SU-DHL-6 (cell line): ENCODE measurements at regions not wholly inside any gene's neighbourhood (a gene's known extent, or its start where the extent isn't known, plus 50 kb on each side); places are given as distances from the start of the nearest gene placed in this dataset.

Experiments
- H2AFZ ChIP-seq: fragments of 200-600 bp; sonication (generic); 2 replicates; pipeline ENCODE4 v1.6.1; 2014; ENCODE audit warnings: low read depth, mild to moderate bottlenecking, moderate library complexity, mixed read lengths, antibody characterized with exemption, low read length; ENCODE audit not compliant: severe bottlenecking
- H3F3A ChIP-seq: fragments of 200-600 bp; shearing (Covaris generic); 2 replicates; pipeline ENCODE4 v1.6.0; 2016; ENCODE audit warnings: antibody characterized with exemption, mild to moderate bottlenecking; ENCODE audit not compliant: insufficient read depth
- H3K27ac ChIP-seq: fragments of 200-600 bp; sonication (generic); 2 replicates; pipeline ENCODE4 v1.5.1; 2016; ENCODE audit warnings: low read depth, mild to moderate bottlenecking, low read length, moderate library complexity, mixed read lengths
- H3K27me3 ChIP-seq: fragments of 200-600 bp; sonication (generic), shearing (Covaris generic); 2 replicates; pipeline ENCODE4 v1.6.0; 2014; ENCODE audit warnings: mild to moderate bottlenecking, low read length
- H3K36me3 ChIP-seq: fragments of 200-600 bp; sonication (generic); 2 replicates; pipeline ENCODE4 v1.6.1; 2014; ENCODE audit warnings: mild to moderate bottlenecking, low read length, mixed read lengths
- H3K4me2 ChIP-seq: fragments of 300-600, 200-600 bp; shearing (Covaris generic), sonication (generic); 2 replicates; pipeline ENCODE4 v1.6.0; 2014; ENCODE audit warnings: low read length, low read depth, mild to moderate bottlenecking; ENCODE audit not compliant: poor library complexity, severe bottlenecking
- H3K4me3 ChIP-seq: fragments of 200-600 bp; sonication (generic); 2 replicates; pipeline ENCODE4 v1.5.1; 2014; ENCODE audit warnings: antibody characterized with exemption, low read length, mild to moderate bottlenecking, mixed read lengths; ENCODE audit not compliant: insufficient read depth, poor library complexity, severe bottlenecking
- H3K79me2 ChIP-seq: fragments of 200-600 bp; sonication (generic); 2 replicates; pipeline ENCODE4 v1.6.1; 2014; ENCODE audit warnings: mild to moderate bottlenecking, low read length, moderate library complexity; ENCODE audit not compliant: insufficient read depth
- H3K9ac ChIP-seq: fragments of 200-600 bp; sonication (generic); 2 replicates; pipeline ENCODE4 v1.7.0; 2014; ENCODE audit warnings: mild to moderate bottlenecking, low read length
- H3K9me2 ChIP-seq: fragments of 200-600 bp; sonication (generic); replicated peaks from 2 replicates; pipeline ENCODE4 v1.6.1; 2014; ENCODE audit warnings: low read length; ENCODE audit not compliant: insufficient read depth
- H3K9me3 ChIP-seq: fragments of 200-600 bp; sonication (generic); 2 replicates; pipeline ENCODE4 v1.6.1; 2014; ENCODE audit warnings: low read length, mixed read lengths; ENCODE audit not compliant: insufficient read depth
- H4K20me1 ChIP-seq: fragments of 200-600 bp; sonication (generic); 2 replicates; pipeline ENCODE4 v1.6.1; 2014; ENCODE audit warnings: low read depth, mild to moderate bottlenecking, antibody characterized with exemption, low read length, moderate library complexity, mixed read lengths
- EZH2phosphoT487 ChIP-seq: fragments of 200-600 bp; sonication (generic), shearing (Covaris generic); conservative IDR thresholded peaks from 2 replicates; pipeline ENCODE4 v1.6.1; 2018; ENCODE audit warnings: mild to moderate bottlenecking, antibody characterized with exemption, low read length, moderate library complexity, mixed read lengths
- TF ChIP-seq, protein P1 (sequence below): fragments of 200-600 bp; sonication (generic); IDR thresholded peaks from one replicate; pipeline ENCODE4 v1.5.1; 2017; ENCODE audit warnings: antibody characterized with exemption, mild to moderate bottlenecking, low read length, moderate library complexity; ENCODE audit not compliant: insufficient read depth, poor library complexity, severe bottlenecking

DNA sequence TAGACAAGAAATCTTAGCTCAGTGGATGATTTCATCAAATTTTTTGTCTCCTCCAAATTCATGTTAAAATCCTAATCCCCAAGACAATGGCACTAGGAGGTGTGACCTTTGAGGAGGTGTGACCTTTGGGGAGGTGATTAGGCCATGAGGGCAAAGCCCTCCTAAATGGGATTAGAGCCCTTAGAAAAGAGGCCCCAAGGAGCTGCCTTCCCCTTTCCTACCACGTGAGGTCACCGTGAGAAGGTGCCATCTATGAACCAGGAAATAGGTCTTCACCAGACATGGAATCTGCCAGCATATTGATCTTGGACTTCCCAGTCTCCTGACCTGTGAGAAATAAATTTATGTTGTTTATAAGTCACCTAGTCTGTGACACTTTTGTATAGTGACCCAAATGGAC lies 138.7 kb downstream of the TRIM29 start:
- Histone ChIP-seq H2AFZ (no peak overlapping the region), H3F3A (no peaks in the 10 kb centered on the region), H3K4me3 (no peak overlapping the region), H3K9me3 (no peaks in the 10 kb centered on the region), H3K9me2 (no peaks in the 10 kb centered on the region), H3K27me3 (no peaks in the 10 kb centered on the region), H3K79me2 (no peaks in the 10 kb centered on the region), H4K20me1 (no peaks in the 10 kb centered on the region), H3K27ac (no peak overlapping the region), H3K36me3 (no peaks in the 10 kb centered on the region), H3K4me2 (no peak overlapping the region), H3K9ac (no peak overlapping the region)
- TF ChIP-seq, protein P1, sequence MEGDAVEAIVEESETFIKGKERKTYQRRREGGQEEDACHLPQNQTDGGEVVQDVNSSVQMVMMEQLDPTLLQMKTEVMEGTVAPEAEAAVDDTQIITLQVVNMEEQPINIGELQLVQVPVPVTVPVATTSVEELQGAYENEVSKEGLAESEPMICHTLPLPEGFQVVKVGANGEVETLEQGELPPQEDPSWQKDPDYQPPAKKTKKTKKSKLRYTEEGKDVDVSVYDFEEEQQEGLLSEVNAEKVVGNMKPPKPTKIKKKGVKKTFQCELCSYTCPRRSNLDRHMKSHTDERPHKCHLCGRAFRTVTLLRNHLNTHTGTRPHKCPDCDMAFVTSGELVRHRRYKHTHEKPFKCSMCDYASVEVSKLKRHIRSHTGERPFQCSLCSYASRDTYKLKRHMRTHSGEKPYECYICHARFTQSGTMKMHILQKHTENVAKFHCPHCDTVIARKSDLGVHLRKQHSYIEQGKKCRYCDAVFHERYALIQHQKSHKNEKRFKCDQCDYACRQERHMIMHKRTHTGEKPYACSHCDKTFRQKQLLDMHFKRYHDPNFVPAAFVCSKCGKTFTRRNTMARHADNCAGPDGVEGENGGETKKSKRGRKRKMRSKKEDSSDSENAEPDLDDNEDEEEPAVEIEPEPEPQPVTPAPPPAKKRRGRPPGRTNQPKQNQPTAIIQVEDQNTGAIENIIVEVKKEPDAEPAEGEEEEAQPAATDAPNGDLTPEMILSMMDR = peak; percentile 11
- TF ChIP-seq EZH2phosphoT487 = no peak

DNA sequence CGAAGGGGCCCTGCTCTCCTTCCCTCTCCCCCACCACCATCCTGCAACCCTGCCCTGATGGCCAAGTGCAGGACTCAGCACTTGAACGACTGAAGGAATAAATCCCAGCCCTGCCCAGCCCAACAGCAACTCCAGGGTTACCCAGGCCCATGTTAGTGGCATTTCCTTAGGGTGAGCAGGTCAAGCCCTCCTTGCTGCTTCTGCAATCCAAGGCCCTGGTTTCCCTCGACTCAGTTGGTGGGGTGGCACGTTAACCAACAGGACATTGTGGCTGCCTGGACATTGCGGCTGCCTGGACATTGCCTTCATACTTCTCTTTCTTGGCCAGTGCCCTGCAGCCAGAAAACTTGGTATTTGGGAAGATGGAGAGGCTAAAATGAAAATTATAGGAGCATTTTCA lies 141.4 kb downstream of the TRIM29 start:
- TF ChIP-seq, protein P1 = no peak
- no peak for TF ChIP-seq EZH2phosphoT487
- Histone ChIP-seq H3K27me3 (no peaks in the 10 kb centered on the region), H2AFZ (no peak overlapping the region)

DNA sequence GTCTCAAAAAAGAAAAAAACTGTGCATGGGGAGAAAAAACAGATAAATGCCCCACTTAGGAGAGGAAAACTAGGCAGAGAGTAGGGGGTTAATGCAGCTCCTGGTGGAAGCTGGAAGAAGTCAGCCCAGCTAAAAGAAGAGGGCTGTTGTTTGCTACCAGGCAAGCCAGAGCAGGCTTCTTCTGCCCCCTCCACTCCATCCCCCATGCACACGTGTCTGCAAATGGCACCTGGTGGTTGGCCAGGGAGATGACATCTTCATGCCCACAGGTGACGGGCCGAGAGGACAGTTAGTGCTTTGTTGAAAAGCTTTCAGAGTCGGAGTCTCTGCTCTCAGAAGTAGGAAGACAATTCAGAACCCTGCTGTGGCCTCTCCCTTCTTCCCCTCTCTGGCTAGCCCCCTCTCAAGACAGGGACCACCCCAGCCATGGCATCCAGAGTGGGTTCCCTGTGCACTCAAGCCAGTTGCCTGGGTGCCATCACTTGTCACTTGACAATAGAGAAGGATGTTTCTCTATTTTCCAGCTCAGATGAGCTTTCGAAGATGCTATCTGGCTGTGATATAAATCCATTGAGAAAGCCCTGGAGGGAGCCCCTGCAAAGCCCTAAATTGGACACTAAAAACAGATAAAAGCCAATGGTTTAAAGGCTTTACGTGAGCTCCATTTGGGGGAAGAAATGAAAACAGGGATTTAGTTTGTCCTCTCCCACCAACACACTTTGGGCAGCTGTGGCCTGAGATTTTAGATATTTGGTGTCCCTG lies 142.0 kb downstream of the TRIM29 start:
- Histone ChIP-seq H3K36me3 (no peaks in the 10 kb centered on the region), H3K4me2 (no peak overlapping the region), H4K20me1 (no peaks in the 10 kb centered on the region), H3K9me3 (no peaks in the 10 kb centered on the region), H3K9me2 (no peaks in the 10 kb centered on the region), H3K27me3 (no peaks in the 10 kb centered on the region), H3K4me3 (no peak overlapping the region), H3F3A (no peaks in the 10 kb centered on the region), H2AFZ (no peak overlapping the region), H3K79me2 (no peaks in the 10 kb centered on the region), H3K27ac (no peak overlapping the region), H3K9ac (no peak overlapping the region)
- TF ChIP-seq EZH2phosphoT487 = no peak
- TF ChIP-seq, protein P1 = no peak

More for the DNA sequence above, 141.4 kb downstream of the TRIM29 start:
- Histone ChIP-seq H3F3A (no peaks in the 10 kb centered on the region), H3K36me3 (no peaks in the 10 kb centered on the region), H3K9me2 (no peaks in the 10 kb centered on the region), H3K27ac (no peak overlapping the region), H4K20me1 (no peaks in the 10 kb centered on the region), H3K4me2 (no peak overlapping the region), H3K4me3 (no peak overlapping the region), H3K9me3 (no peaks in the 10 kb centered on the region), H3K9ac (no peak overlapping the region), H3K79me2 (no peaks in the 10 kb centered on the region)
